ENCODE measurements at regions not wholly inside any gene's neighbourhood (a gene's known extent, or its start where the extent isn't known, plus 50 kb on each side); places are given as distances from the start of the nearest gene placed in this dataset.
"Not testable (repeated sequence)": the region's sequence is repeated elsewhere in the genome, so short reads cannot be mapped to it uniquely, and the experiment has no call there.

- TF ChIP-seq, protein P1, sequence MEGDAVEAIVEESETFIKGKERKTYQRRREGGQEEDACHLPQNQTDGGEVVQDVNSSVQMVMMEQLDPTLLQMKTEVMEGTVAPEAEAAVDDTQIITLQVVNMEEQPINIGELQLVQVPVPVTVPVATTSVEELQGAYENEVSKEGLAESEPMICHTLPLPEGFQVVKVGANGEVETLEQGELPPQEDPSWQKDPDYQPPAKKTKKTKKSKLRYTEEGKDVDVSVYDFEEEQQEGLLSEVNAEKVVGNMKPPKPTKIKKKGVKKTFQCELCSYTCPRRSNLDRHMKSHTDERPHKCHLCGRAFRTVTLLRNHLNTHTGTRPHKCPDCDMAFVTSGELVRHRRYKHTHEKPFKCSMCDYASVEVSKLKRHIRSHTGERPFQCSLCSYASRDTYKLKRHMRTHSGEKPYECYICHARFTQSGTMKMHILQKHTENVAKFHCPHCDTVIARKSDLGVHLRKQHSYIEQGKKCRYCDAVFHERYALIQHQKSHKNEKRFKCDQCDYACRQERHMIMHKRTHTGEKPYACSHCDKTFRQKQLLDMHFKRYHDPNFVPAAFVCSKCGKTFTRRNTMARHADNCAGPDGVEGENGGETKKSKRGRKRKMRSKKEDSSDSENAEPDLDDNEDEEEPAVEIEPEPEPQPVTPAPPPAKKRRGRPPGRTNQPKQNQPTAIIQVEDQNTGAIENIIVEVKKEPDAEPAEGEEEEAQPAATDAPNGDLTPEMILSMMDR (IDR thresholded peaks at IDR 0.05), result not testable (repeated sequence)
- not testable (repeated sequence) for TF ChIP-seq POLR2AphosphoS5 (IDR thresholded peaks at IDR 0.05)
Measured at GRCh38 chr15:21148136-21148535, 282.0 kb upstream of the POTEB2 start.

Measured in transverse colon (tissue), 4 donors.